Testis (tissue), 2 donors: ENCODE measurements at regions not wholly inside any gene's neighbourhood (a gene's known extent, or its start where the extent isn't known, plus 50 kb on each side); places are given as distances from the start of the nearest gene placed in this dataset.

ENCODE experiments used
- POLR2A ChIP-seq: fragments of 450-650 bp; IDR thresholded peaks from one replicate; pipeline ENCODE4 v1.6.1; 2017; ENCODE audit warnings: antibody characterized with exemption, mild to moderate bottlenecking, moderate library complexity
- TF ChIP-seq, protein P1 (sequence below), 3 experiments: fragments of 450-650 bp in 2 of 3; fragments of 200-600 bp in 1 of 3; sonication (generic) in 1 of 3; IDR thresholded peaks; one replicate each; pipeline ENCODE4 v1.5.1; 2016 to 2019; ENCODE audit warnings: antibody characterized with exemption in 3 of 3, mild to moderate bottlenecking in 2 of 3, moderate library complexity in 1 of 3

DNA sequence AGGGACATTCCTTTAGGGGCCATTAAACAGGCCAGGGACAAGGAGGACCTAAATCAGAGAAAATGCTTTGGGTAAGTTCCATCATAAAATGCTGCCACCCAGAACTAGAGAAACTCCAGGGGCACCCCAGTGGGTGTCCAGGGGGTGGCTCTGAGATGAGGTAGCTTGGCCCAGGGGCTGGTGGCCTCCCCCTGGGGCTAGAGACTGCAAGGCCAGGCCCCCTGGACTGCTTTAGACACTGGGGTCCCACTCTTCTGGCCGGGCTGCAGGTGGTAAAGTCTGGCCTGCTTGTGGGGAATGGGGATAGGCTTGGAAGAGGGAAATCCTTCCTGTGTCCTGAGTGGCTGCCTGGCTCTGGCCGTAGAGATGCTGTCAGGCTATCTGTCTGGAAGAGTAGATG is 169.6 kb upstream of the PODXL start:
- TF ChIP-seq, protein P1, sequence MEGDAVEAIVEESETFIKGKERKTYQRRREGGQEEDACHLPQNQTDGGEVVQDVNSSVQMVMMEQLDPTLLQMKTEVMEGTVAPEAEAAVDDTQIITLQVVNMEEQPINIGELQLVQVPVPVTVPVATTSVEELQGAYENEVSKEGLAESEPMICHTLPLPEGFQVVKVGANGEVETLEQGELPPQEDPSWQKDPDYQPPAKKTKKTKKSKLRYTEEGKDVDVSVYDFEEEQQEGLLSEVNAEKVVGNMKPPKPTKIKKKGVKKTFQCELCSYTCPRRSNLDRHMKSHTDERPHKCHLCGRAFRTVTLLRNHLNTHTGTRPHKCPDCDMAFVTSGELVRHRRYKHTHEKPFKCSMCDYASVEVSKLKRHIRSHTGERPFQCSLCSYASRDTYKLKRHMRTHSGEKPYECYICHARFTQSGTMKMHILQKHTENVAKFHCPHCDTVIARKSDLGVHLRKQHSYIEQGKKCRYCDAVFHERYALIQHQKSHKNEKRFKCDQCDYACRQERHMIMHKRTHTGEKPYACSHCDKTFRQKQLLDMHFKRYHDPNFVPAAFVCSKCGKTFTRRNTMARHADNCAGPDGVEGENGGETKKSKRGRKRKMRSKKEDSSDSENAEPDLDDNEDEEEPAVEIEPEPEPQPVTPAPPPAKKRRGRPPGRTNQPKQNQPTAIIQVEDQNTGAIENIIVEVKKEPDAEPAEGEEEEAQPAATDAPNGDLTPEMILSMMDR (IDR thresholded peaks at IDR 0.05), result no peak
- TF ChIP-seq POLR2A, result no peak
